ENCODE measurements at regions not wholly inside any gene's neighbourhood (a gene's known extent, or its start where the extent isn't known, plus 50 kb on each side); places are given as distances from the start of the nearest gene placed in this dataset.

- no peak for TF ChIP-seq CTCF (conservative IDR thresholded peaks at IDR 0.05)
- no peak overlapping the region for H3K27ac ChIP-seq
Measured at GRCh38 chr5:164356790-164357189, 851.4 kb downstream of the MAT2B start.

- no peak overlapping the region for H3K27ac ChIP-seq
- TF ChIP-seq CTCF (conservative IDR thresholded peaks at IDR 0.05) = no peak
Measured at GRCh38 chr5:164357395-164358033, 852.1 kb downstream of the MAT2B start.

GRCh38 chr5:164358531-164359259 lies 853.3 kb downstream of the MAT2B start:
- H3K27ac ChIP-seq = no peak overlapping the region
- TF ChIP-seq CTCF (conservative IDR thresholded peaks at IDR 0.05) = no peak

- no peak for TF ChIP-seq CTCF (conservative IDR thresholded peaks at IDR 0.05)
- H3K27ac ChIP-seq = no peak overlapping the region
Measured at GRCh38 chr5:164359260-164360255, 854.1 kb downstream of the MAT2B start.

GRCh38 chr5:164360589-164360988 lies 855.2 kb downstream of the MAT2B start:
- H3K27ac ChIP-seq = no peak overlapping the region
- TF ChIP-seq CTCF (conservative IDR thresholded peaks at IDR 0.05) = no peak

GRCh38 chr5:164361986-164362385 lies 856.6 kb downstream of the MAT2B start:
- TF ChIP-seq CTCF (conservative IDR thresholded peaks at IDR 0.05) = no peak
- H3K27ac ChIP-seq = no peak overlapping the region

GRCh38 chr5:164362835-164363234 lies 857.4 kb downstream of the MAT2B start:
- no peak for TF ChIP-seq CTCF (conservative IDR thresholded peaks at IDR 0.05)
- no peak overlapping the region for H3K27ac ChIP-seq
